ENCODE measurements at regions not wholly inside any gene's neighbourhood (a gene's known extent, or its start where the extent isn't known, plus 50 kb on each side); places are given as distances from the start of the nearest gene placed in this dataset.

DNA sequence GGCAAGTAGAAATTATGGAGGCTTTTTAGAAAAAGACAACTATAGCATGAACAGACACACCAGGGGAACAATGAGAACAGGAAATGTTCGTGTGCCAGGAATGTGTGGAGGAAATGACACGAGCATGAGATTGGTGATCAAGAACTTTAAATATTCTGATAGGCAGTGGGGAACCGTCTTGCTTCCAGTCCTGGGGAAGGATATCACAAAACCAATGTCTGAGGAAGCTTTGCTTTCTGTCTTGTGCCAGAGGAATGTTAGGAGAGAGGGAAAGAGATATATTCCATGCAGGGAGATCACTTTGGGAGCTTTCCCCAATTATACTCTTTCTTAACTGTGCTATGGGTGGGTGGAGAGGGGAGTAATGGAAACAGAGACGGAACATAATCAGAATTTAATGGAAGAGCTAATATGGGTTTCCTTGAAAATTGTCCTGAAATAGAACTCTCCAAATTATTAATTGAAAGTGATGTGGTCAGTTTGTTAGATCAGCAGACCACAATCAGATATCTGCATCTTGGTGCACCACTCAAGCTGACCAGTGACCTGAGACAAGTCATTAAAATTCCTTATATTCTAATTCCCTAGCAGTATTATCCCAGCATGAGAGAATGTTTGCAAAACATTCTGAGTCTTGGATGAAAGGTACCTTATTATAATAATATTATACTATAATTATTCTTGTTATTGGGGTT, 178.2 kb downstream of the SOX4 start:
- no peaks in the 10 kb centered on the region for H4K20me1 ChIP-seq (ENCODE audit: control insufficient read depth, insufficient read depth, insufficient read length)
- no peak overlapping the region for H3K56ac ChIP-seq (ENCODE audit: insufficient read length, low read depth, low read length)
- DNase-seq = no peak
- no peak overlapping the region for H3K23ac ChIP-seq (ENCODE audit: insufficient read length, low read depth, low read length)
- Mint-ChIP-seq H3K9me3 (no peaks in the 10 kb centered on the region), H3K4me3 (peak overlapping the region in 1 of 2 experiments; percentile 6; a peak in 1 of 5 replicates), H3K4me1 (peaks cover 71 to 73% of the 10 kb centered on the region in 2 experiments), H3K27ac (peak overlapping the region; percentile 40 to 79 (median 77)), H3K27me3 (ENCODE audit: low read depth) (no peaks in the 10 kb centered on the region; the same call in 1 of the 2 replicates), H3K36me3 (ENCODE audit: insufficient read depth in 1 of 3, low read depth in 3 of 3) (peaks cover 0 to 14% (median 5%) of the 10 kb centered on the region in 3 experiments; a peak in 5 of 7 replicates)
- no peak overlapping the region for H4K91ac ChIP-seq (ENCODE audit: insufficient read length, low read depth, low read length)
- peaks cover 27% of the 10 kb centered on the region for H3K4me1 ChIP-seq (ENCODE audit: insufficient read depth, low read length)
- H3K27ac ChIP-seq (ENCODE audit: insufficient read length, low read depth, low read length) = no peak overlapping the region
- no peaks in the 10 kb centered on the region for H3K9me3 ChIP-seq (ENCODE audit: control insufficient read depth, low read depth, low read length)
- H2BK20ac ChIP-seq (ENCODE audit: low read depth, low read length, poor library complexity, severe bottlenecking) = no peak overlapping the region
- no peak overlapping the region for H4K5ac ChIP-seq (ENCODE audit: insufficient read length, low read depth, low read length)
- peaks cover 31% of the 10 kb centered on the region; the same call in 1 of the 2 replicates for H3K79me2 ChIP-seq (ENCODE audit: insufficient read depth, low read length)
- H3K23me2 ChIP-seq (ENCODE audit: insufficient read length, low read depth, low read length, poor library complexity, severe bottlenecking) = no peaks in the 10 kb centered on the region
- H3K9ac ChIP-seq (ENCODE audit: extremely low read depth, insufficient read length, low read length) = no peak overlapping the region
- H3K4me2 ChIP-seq (ENCODE audit: insufficient read depth, insufficient read length, low read length) = no peak overlapping the region
- H2BK5ac ChIP-seq (ENCODE audit: insufficient read length, low read length) = no peak overlapping the region
- peaks cover 10% of the 10 kb centered on the region for H3K79me1 ChIP-seq (ENCODE audit: insufficient read depth, low read depth, low read length, poor library complexity, severe bottlenecking)
- no peak overlapping the region for H4K8ac ChIP-seq (replicated peaks; ENCODE audit: insufficient read length, low read depth, low read length)
- H3K4ac ChIP-seq (ENCODE audit: low read depth, low read length) = no peak overlapping the region
- H2BK120ac ChIP-seq (ENCODE audit: low read depth, low read length, poor library complexity, severe bottlenecking) = no peak overlapping the region
- H3K27me3 ChIP-seq (ENCODE audit: insufficient read depth, low read length) = no peaks in the 10 kb centered on the region; the same call in 1 of the 2 replicates
- no CpG with 5 or more reads among the region's 4 CpGs for WGBS (ENCODE audit: extremely low coverage, insufficient read length, low lambda C conversion rate)
- no peak overlapping the region for H2BK12ac ChIP-seq (ENCODE audit: insufficient read length, low read depth, low read length)
- H2AFZ ChIP-seq (ENCODE audit: low read length) = no peak overlapping the region
- no peak overlapping the region for H3K14ac ChIP-seq (ENCODE audit: insufficient read depth, low read length)
- no peak overlapping the region for H2BK15ac ChIP-seq (ENCODE audit: low read depth, low read length)
- no peak overlapping the region for H3T11ph ChIP-seq (ENCODE audit: low read length)
- no peak overlapping the region for H2AK5ac ChIP-seq (ENCODE audit: insufficient read length, low read length)
- no peak for TF ChIP-seq CTCF (conservative IDR thresholded peaks at IDR 0.05)
- H3K18ac ChIP-seq (ENCODE audit: insufficient read length, low read depth, low read length) = no peak overlapping the region
